Left kidney (tissue), 1 donor: ENCODE measurements at regions not wholly inside any gene's neighbourhood (a gene's known extent, or its start where the extent isn't known, plus 50 kb on each side); places are given as distances from the start of the nearest gene placed in this dataset.

Experiments
- DNase-seq: peaks from one replicate; pipeline ENCODE4 v3.0.0-alpha.2; 2013

- DNase-seq, result no peak
These were observed 318.3 kb downstream of the PCDH10 start for GRCh38 chr4:133467290-133467947.

DNA sequence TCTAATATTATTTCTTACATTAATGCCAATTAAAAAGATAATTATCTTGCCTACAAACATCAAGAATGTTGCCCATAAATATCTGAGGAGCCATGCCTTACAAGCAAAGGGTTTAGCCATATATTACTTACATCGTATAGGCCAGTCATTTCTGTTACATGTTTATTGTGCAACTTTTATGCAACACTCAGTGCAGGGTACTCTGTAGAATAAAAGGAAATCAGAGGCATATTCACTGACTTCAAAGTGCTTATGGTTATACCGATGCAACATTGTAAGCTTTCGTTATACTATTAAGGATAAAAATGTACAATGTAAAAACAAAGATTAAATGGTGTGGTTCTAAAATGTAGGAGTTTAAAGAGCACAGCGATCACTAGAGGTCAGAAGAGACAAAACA, 315.9 kb downstream of the PCDH10 start:
- DNase-seq, result no peak

DNA sequence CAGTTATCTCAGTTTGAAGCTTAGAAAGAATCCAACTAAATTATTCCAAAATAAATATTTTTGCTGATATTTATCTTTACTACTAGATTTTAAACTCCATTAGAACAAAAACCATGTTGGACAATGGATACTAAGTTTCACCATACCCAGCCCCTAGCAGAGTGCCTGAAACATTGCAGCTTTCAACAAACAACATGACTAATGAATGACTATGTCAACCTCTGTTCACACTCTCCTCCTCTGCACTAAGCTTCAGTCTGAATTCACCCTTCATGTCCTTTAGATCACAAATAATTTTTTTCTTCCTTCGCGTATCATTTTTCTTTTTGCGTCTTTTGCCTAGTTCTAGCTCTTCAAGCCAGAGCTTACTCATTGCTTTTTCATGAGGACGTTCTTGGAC, 315.2 kb downstream of the PCDH10 start:
- DNase-seq, result peak; percentile 3

GRCh38 chr4:133452678-133453077, 303.6 kb downstream of the PCDH10 start:
- no peak for DNase-seq

- DNase-seq, result no peak
These were observed 301.7 kb downstream of the PCDH10 start for GRCh38 chr4:133450813-133451212.

DNA sequence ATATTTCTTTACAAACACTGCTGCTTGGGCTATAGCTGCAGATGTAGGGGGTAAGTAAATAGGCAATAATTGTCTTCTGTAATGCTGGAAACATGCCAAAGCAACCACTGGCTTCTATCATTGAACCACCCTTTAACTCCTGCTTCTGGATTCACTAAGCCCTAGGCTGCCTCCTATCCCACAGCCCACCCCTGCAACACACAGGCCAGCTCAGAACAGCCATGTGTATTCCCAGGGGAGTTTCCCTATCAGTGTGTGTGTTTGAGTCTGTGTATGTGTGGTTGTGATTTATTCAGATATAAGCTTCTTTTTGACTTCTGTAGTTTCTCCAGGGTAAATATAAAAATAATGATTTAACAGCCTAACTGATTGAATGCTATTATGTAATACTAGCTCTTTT, 291.3 kb downstream of the PCDH10 start:
- DNase-seq, result no peak

GRCh38 chr4:133439830-133440229, 290.7 kb downstream of the PCDH10 start:
- DNase-seq, result no peak

DNA sequence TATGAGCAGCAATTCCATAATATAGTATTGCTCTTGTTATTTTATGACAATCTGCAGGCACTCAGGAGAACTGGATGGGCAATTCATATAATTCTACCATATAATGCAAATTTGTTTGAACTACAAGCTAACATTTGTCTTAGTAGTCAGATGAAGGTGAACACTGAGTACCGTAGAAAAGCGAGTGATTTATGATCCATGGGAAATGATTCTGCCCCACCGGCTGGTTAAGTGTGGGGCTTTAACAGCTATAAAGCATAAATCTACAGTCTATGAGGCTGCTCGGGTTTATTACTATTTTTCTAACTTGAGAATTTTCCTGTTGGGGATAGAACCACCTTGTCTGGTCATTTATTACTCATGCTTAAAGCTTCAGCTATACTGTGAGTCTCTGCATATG, 275.5 kb downstream of the PCDH10 start:
- DNase-seq, result peak; percentile 12

GRCh38 chr4:133403913-133404312, 254.8 kb downstream of the PCDH10 start:
- no peak for DNase-seq

GRCh38 chr4:133402616-133403015, 253.5 kb downstream of the PCDH10 start:
- DNase-seq, result no peak

GRCh38 chr4:133394971-133395627, 246.0 kb downstream of the PCDH10 start:
- no peak for DNase-seq

GRCh38 chr4:133390198-133390855, 241.2 kb downstream of the PCDH10 start:
- DNase-seq, result no peak

DNA sequence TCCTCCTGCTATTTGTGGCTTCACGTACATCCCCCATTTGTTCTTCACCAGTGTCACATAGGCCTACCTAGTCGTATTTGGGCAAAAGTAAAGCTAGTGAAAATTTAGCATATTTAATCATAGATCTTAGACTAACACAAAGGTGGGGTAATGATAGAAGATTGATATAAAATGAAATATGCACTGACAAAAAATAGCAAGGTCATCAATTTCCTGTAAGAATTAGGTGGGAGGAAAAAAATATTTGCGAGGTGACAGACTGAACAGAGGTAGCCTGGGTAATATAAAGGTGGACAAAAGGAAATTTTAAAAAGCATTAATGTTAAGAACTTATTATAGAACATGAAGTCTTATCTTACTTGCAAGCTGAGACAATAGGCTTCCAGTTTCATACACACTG, 239.9 kb downstream of the PCDH10 start:
- no peak for DNase-seq

DNA sequence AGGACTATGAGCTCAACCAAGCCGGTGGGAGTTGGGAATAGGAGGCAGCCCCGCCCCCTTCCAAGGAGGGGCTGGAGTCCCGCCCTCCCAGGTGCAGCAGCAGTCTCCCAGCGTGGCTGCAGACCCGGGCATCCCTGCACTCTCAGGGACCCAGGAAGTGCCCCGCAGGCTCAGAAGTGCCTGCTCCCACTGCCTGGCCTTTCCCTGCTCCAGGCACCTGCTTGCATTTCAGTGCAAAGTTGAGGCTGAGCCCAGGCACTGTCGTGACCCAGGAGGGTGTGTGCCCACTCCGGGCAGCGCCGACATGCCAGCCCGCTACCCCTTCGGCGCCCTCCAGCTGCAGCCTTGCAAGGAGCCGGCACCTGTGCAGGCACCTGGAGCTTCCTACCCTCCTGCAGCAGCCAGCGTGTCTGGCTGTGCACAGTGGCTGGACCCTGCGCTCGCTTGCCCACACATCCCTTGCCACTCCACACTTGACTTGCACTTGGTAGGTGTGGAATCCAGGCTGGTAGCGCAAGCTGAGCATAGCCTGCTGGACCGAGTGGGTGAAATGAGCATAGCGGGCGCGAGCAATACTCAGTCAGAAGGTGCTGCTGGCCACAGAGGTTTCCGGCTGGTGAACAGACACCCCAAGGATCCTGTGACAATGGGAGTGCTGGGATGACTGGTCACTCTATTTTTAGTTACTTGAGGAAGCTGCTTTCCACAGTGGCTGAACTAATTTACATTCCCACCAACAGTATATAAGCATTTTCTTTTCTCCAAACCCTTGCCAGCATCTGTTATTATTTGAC, 236.3 kb downstream of the PCDH10 start:
- DNase-seq, result no peak

DNA sequence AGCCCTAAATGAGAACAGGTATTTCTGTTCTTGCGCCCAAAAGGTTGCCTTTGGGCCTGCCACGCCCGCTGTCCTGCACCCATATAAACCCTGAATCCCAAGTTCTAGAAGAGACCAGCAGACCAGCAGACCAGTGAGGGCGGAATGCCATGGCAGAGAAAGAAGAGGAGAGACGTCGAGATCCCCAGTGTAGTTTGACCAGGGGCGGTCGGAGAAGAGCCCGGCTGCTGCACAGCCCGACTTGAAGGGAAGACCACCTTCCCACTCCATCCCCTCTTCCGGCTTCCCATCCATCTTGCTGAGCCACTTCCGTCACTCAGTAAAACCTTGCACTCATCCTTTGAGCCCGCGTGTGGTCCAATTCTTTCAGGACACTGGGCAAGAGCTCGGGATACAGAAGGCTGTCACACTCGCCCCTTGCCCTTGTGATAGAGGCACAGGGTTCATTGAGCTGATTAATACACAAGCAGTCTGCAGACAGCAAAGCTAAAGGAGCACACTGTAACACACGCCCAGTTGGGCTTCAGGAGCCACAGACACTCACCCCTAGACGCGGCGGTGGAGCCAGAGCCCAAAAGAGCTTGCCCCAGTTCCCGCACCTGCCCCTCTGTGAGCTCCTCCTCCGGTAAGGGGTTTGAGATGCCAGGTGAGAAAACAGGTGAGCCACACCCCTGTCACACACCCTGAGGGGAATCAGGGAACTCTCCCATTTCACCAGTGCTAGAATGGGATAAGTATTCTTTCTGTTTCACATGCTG, 230.8 kb downstream of the PCDH10 start:
- no peak for DNase-seq

- DNase-seq, result no peak
These were observed 228.2 kb downstream of the PCDH10 start for GRCh38 chr4:133377286-133377685.

GRCh38 chr4:133372699-133373098, 223.6 kb downstream of the PCDH10 start:
- DNase-seq, result no peak

DNA sequence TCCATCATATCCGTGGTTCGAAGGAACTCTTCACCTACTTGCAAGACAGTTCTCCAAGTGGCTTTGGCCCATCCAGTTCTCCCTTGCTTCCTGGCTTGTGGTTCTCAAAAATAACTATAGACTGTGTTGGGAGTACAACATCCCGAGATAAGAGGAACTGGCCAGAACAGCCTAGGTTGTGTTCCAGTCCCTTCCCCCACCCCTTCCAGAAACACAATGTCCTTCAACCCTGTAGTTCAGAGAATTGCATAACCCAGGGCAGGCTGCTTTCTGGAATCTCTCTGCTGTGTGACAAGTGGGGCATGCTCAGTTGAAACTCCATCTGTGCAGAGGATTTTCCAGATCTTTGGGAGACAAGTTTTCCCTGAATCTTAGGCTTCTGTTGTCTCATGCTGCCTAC, 206.5 kb downstream of the PCDH10 start:
- no peak for DNase-seq

DNA sequence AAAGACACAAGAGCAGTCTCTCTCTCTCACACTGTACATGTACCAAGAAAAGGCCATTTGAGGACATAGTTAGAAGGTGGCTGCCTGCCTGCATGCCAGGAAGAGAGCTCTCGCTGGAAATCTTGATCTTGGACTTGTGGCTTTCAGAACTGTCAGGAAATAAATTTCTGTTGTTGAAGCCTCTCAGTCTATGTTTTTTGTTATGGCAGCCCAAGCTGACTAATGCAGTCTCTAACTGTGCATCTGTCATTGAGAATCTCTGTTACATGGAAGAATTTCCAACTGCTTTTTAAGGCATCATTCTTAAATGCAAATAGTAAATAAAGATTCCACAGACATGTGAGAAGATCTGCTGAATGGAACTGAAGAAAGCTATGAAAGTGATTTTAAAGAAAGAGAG, 198.3 kb downstream of the PCDH10 start:
- DNase-seq, result no peak

DNA sequence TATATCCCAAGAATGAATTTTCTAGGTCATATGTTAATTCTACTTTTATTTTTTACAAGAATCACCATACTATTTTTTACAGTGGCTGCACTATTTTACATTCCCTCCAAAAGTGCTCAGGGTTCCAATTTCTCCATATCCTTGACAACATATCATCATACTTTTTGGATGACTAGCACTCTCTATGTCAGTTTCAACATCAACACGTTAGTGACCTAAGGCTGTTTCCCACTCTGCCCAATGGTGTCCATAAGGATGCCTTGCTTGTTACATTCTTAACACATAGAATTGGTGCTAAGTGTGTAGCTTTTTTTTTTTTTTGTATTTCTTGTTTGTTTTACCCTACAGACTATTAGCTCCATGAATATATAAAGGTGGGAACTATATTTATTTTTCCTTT, 175.4 kb downstream of the PCDH10 start:
- DNase-seq, result no peak

DNA sequence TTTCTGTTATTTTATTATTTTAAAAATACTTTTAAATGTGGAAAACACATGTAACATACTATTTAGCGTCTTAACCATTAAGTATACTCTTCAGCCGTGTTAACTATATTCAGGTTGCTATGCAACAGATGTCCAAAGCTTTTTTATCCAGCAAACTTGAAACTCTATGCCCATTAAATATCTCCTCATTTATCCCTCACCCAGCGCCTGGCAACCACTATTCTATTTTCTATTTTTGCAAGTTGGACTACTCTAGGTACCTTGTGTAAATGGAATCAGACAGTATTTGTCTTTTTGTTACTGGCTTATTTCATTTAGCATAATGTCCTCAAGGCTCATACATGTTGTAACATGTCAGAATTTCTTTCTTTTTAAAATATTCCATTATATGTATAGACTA, 174.6 kb downstream of the PCDH10 start:
- no peak for DNase-seq

GRCh38 chr4:133320576-133321170, 171.6 kb downstream of the PCDH10 start:
- DNase-seq, result peak; percentile 35
